HG03378 (cell line): ENCODE measurements at regions not wholly inside any gene's neighbourhood (a gene's known extent, or its start where the extent isn't known, plus 50 kb on each side); places are given as distances from the start of the nearest gene placed in this dataset.
"Not testable (repeated sequence)": the region's sequence is repeated elsewhere in the genome, so short reads cannot be mapped to it uniquely, and the experiment has no call there.

ENCODE experiments used
- ATAC-seq: cut with Tn5 transposase; IDR thresholded peaks from one replicate; pipeline ENCODE4 v1.9.1; 2021; ENCODE audit warnings: mild to moderate bottlenecking, moderate library complexity; ENCODE audit not compliant: unreplicated experiment

DNA sequence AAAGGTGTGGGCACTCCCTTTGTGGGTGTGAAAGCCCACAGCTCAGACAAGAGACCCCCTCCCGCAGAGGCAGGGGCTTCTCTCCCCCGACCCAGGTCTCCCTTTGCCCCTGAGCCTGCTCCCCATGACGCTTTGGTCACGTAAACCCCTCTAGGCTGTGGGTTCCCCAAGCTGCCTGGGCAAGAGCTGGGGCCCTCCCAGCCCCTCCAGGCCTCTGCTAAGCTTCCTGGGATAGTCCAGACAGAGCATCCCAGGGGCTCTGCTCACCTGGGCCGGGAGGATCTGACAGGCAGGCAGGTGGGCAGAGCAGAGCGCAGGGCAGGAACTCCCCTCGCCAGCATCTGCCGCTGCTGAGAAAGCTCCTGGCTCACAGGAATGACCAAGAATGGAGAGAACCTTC lies 177.3 kb downstream of the BANP start:
- ATAC-seq: no peak

- not testable (repeated sequence) for ATAC-seq
Measured at GRCh38 chr16:88129133-88129532, 177.9 kb downstream of the BANP start.

DNA sequence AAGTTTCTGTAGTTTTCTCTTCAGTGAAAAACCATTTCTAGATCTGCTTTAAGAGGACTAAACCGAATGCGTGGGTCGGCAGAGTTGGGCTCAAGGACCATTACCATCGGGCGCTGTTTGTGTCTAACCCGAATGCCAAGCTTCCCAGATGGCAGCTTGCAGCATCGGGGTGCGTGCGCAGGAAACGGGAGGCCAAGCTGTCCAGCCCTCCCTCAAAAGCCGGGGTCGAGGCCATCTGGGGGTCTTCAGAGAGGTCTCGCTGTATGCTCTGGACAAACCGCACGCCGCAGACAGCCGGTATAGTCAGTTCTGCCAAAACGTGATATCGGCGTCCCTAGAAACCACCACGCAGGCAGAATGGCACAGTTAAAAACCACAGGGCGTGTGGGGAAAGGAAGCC lies 178.8 kb downstream of the BANP start:
- ATAC-seq: no peak

DNA sequence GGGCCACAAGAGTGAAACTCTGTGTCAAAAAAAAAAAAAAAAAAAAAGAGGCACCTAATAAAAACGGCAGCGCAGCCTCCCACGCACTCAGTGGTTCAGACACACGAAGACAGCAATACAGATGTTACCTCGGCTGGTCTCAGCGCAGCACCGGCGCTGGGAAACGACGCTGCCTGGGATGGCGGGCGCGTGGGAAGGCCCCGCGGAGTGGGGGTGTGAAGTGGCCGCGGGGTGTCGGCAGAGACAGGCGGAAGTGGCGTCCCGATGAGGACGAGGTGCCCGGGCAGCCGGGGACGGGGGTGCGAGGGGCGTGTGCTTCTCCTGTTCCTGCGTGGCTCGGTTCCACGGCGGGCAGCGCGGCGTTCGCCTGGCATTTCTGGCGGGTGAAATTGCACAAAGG lies 179.4 kb downstream of the BANP start:
- ATAC-seq: no peak

GRCh38 chr16:88131256-88131655 lies 180.0 kb downstream of the BANP start:
- ATAC-seq: no peak

DNA sequence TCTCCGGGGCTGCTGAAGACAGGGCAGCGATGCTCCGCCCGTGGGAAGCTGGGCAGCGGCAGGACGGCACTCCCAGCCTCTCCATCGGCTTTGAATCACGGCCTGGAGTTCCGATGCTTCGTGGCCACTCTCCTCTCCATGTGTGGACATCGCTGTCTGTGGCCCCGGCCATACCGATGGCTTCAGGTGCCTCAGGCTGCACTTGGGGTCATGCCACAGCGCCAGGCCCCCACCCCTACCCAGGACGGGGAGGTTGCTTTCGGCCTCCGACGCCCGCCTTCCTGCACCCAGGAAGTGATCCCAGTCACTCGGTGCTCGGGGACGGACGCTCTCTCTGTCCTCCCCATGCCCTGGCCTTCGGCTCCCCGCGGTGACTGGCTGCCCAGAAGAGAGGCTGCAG lies 180.7 kb downstream of the BANP start:
- no peak for ATAC-seq

GRCh38 chr16:88132836-88133506 lies 181.7 kb downstream of the BANP start:
- ATAC-seq: no peak

- no peak for ATAC-seq
Measured at GRCh38 chr16:88133507-88133843, 182.2 kb downstream of the BANP start.

- ATAC-seq: not testable (repeated sequence)
Measured at GRCh38 chr16:88134172-88134898, 183.1 kb downstream of the BANP start.

DNA sequence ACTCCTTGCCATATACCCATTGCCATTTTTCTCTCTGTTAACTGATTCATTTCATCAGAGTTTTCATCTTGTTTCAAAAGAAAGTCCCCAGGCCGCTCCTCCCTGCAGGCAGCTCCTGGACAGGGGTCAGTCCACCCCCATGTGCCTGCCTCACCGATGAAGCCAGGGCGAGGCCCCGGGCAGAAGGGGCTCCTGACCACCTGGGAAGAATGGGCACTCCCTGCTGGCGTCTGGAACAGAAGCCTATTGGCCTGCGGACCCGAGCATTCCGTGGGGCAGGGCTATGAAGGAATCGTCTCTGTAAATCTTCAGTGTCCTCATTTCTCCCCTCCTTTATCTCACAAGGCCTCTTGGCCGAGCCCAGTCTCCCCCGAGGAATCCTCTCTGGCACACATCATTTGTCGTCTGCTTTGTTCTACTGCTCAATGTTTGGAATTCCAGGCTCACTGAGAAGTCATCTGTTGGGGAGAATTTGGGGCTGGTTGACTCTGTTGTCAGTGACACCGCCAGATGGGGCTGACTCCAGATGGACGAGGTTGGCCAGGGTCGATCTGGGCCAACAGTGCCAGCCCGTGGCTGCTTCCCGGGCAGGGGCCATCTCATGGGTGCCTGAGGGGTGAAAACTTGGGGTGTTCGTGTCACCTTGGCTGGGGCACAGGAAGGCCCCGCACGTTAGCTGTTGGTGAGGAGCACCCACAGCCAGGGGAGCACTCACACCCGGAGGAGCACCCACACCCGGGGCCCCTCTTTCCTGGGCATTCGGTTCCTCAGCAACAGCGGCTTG lies 183.9 kb downstream of the BANP start:
- not testable (repeated sequence) for ATAC-seq

- ATAC-seq: not testable (repeated sequence)
Measured at GRCh38 chr16:88136211-88136713, 185.0 kb downstream of the BANP start.

GRCh38 chr16:88136939-88137338 lies 185.7 kb downstream of the BANP start:
- ATAC-seq: not testable (repeated sequence)

GRCh38 chr16:88139141-88139540 lies 187.9 kb downstream of the BANP start:
- not testable (repeated sequence) for ATAC-seq

DNA sequence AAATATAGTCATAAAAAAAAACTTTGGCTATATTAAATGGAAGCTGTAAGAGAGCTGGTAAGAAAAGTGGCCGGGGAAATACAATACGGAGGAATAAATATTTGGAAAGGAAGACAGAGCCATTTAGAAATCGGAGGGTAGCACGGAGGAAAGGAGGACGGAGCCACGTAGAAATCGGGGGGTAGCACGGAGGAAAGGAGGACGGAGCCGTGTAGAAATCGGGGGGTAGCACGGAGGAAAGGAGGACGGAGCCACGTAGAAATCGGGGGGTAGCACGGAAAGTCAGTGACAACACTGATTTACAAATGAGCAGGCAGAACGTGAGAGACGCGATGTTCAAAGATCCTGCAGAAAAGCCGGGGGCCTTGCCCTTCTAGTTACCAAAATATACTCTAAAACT lies 189.0 kb downstream of the BANP start:
- not testable (repeated sequence) for ATAC-seq

- no peak for ATAC-seq
Measured at GRCh38 chr16:88141580-88141979, 190.3 kb downstream of the BANP start.

GRCh38 chr16:88142056-88142935 lies 191.1 kb downstream of the BANP start:
- not testable (repeated sequence) for ATAC-seq

GRCh38 chr16:88143122-88144027 lies 192.1 kb downstream of the BANP start:
- ATAC-seq: not testable (repeated sequence)

DNA sequence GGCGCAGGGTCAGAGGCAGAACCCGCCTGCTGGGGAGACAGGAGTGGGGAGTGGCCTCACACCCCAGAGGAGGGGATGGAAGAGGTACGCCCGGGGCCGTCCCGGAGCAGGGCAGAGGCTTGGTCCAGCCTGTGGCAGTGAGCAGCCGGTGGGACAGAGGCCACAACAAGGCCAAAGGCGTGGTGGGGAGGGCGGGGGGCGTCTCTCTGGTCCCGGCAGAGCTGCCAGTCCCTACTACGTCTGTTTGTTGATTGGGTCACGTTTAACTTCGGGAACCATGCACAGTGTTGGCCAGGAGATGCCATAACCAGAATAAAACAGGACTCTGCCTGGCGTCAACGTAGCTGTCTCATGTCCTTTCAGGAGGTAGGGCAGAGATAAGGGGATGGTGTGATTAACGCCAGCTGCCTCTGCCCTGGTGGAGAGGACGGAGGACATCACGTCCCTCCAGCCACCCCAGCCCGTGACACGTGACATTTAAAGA lies 192.8 kb downstream of the BANP start:
- ATAC-seq: no peak

DNA sequence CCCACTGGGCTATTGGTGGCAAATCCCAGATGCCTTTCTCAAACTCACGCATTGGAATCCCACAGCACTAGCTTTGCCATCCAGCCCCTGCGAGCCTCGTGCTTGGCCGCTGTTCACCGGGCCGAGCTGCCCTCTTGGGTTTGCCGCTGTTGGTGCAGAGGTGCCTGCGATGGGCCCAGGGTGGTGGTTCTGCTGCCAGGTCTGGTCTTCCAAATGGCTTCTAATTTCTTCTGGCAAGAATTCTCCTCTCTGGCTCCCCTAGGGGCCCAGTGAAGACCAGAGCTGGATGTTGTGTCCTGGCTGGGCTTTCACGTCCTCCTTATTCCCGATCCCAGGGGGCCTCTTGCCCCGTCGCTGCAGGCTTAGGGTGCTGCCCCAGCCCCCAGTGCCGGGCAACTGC lies 194.1 kb downstream of the BANP start:
- ATAC-seq: not testable (repeated sequence)
